HG03378 (cell line): ENCODE measurements at regions not wholly inside any gene's neighbourhood (a gene's known extent, or its start where the extent isn't known, plus 50 kb on each side); places are given as distances from the start of the nearest gene placed in this dataset.
"Not testable (repeated sequence)": the region's sequence is repeated elsewhere in the genome, so short reads cannot be mapped to it uniquely, and the experiment has no call there.

Experiments
- ATAC-seq: cut with Tn5 transposase; IDR thresholded peaks from one replicate; pipeline ENCODE4 v1.9.1; 2021; ENCODE audit warnings: mild to moderate bottlenecking, moderate library complexity; ENCODE audit not compliant: unreplicated experiment

GRCh38 chr16:26708428-26708827 is 358.3 kb upstream of the C16orf82 start:
- ATAC-seq: no peak

- ATAC-seq: no peak
Measured at GRCh38 chr16:26709175-26709574, 357.6 kb upstream of the C16orf82 start.

GRCh38 chr16:26709754-26710153 is 357.0 kb upstream of the C16orf82 start:
- no peak for ATAC-seq

- no peak for ATAC-seq
Measured at GRCh38 chr16:26710450-26710849, 356.3 kb upstream of the C16orf82 start.

GRCh38 chr16:26712876-26713275 is 353.9 kb upstream of the C16orf82 start:
- no peak for ATAC-seq

GRCh38 chr16:26715969-26716368 is 350.8 kb upstream of the C16orf82 start:
- no peak for ATAC-seq

- ATAC-seq: no peak
Measured at GRCh38 chr16:26717826-26718225, 348.9 kb upstream of the C16orf82 start.

GRCh38 chr16:26721290-26721689 is 345.4 kb upstream of the C16orf82 start:
- no peak for ATAC-seq

GRCh38 chr16:26721957-26722356 is 344.8 kb upstream of the C16orf82 start:
- ATAC-seq: not testable (repeated sequence)

GRCh38 chr16:26724189-26724588 is 342.5 kb upstream of the C16orf82 start:
- no peak for ATAC-seq

- no peak for ATAC-seq
Measured at GRCh38 chr16:26727848-26728247, 338.9 kb upstream of the C16orf82 start.

- ATAC-seq: no peak
Measured at GRCh38 chr16:26729951-26730541, 336.7 kb upstream of the C16orf82 start.

- ATAC-seq: no peak
Measured at GRCh38 chr16:26731729-26732128, 335.0 kb upstream of the C16orf82 start.

- ATAC-seq: no peak
Measured at GRCh38 chr16:26733710-26734109, 333.0 kb upstream of the C16orf82 start.

GRCh38 chr16:26735521-26735920 is 331.2 kb upstream of the C16orf82 start:
- ATAC-seq: no peak

- no peak for ATAC-seq
Measured at GRCh38 chr16:26736084-26736483, 330.6 kb upstream of the C16orf82 start.

- ATAC-seq: no peak
Measured at GRCh38 chr16:26740771-26741170, 326.0 kb upstream of the C16orf82 start.

- ATAC-seq: no peak
Measured at GRCh38 chr16:26742040-26742439, 324.7 kb upstream of the C16orf82 start.

GRCh38 chr16:26744430-26744829 is 322.3 kb upstream of the C16orf82 start:
- no peak for ATAC-seq

GRCh38 chr16:26747760-26748159 is 319.0 kb upstream of the C16orf82 start:
- ATAC-seq: no peak

GRCh38 chr16:26749072-26749471 is 317.7 kb upstream of the C16orf82 start:
- no peak for ATAC-seq

- no peak for ATAC-seq
Measured at GRCh38 chr16:26752166-26752565, 314.6 kb upstream of the C16orf82 start.

GRCh38 chr16:26756633-26757032 is 310.1 kb upstream of the C16orf82 start:
- ATAC-seq: no peak
